ENCODE measurements at regions not wholly inside any gene's neighbourhood (a gene's known extent, or its start where the extent isn't known, plus 50 kb on each side); places are given as distances from the start of the nearest gene placed in this dataset.
A peak's percentile ranks its signal among the peaks of the same experiment; 100 is the strongest.

GRCh38 chr2:67596871-67597270 is 199.7 kb downstream of the ETAA1 start:
- DNase-seq (ENCODE audit: low read depth in 1 of 2, low spot score in 1 of 2) (no peak), ATAC-seq (no peak), FAIRE-seq (no peak)
- no peak overlapping the region for H3K27ac ChIP-seq
- H3K9me3 ChIP-seq, result peaks cover 14% of the 10 kb centered on the region; the same call in 1 of the 3 replicates
- TF ChIP-seq EHF (CRISPR knock-in tag; IDR thresholded peaks at IDR 0.05) (no peak), MAFK (IDR thresholded peaks at IDR 0.05; ENCODE audit: partially characterized antibody) (peak; percentile 26), NR3C1 (IDR thresholded peaks at IDR 0.05) (no peak)
- ChIA-PET CTCF (no interaction called here), POLR2A (no interaction called here)
- H3K4me2 ChIP-seq, result no peak overlapping the region
- no peak overlapping the region for H3K4me3 ChIP-seq
- peaks cover 25% of the 10 kb centered on the region for H3K4me1 ChIP-seq

DNA sequence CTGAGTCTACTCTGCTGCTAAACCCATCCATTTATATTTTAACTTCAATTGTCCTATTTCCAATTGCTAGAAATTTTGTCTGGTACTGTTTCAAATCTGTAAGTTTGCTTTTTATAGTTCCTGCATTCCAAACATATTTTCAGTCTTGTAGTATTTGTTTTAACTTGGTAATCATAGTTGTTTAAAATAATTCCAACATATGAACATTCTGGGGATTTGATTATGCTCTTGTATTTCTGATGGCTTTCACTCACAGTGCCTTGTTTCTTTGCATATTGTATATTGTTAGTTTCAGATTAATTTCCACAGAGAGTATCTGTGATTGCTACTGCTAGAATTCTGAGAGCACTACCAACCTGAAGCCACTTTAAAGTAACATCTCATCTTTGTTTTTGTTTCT is 202.4 kb downstream of the ETAA1 start:
- Histone ChIP-seq H3K4me1 (peaks cover 25% of the 10 kb centered on the region), H3K4me2 (peak overlapping the region; percentile 34), H3K4me3 (no peak overlapping the region), H3K27ac (peak overlapping the region; percentile 53 to 62), H3K9me3 (peaks cover 7% of the 10 kb centered on the region; the same call in 1 of the 3 replicates)
- no peak for DNase-seq (ENCODE audit: low read depth in 1 of 2, low spot score in 1 of 2)
- no peak for FAIRE-seq
- ATAC-seq, result peak in 1 of 2 experiments; percentile 35; a peak in 2 of 6 replicates
- CTCF ChIA-PET, result interaction anchor here (1.2 kb wide), 1 partner anchor 166 kb away, joined by 3 read pairs; no protein-coding TSS in a partner anchor
- POLR2A ChIA-PET, result no interaction called here
- TF ChIP-seq RAD21 (conservative IDR thresholded peaks at IDR 0.05 in 1 of 2, IDR thresholded peaks at IDR 0.05 in 1 of 2) (no peak), TP53 (CRISPR knock-in tag; IDR thresholded peaks at IDR 0.05) (no peak), PBX3 (IDR thresholded peaks at IDR 0.05) (no peak), JUNB (IDR thresholded peaks at IDR 0.05) (no peak), ZSCAN20 (CRISPR knock-in tag; IDR thresholded peaks at IDR 0.05) (no peak), EP300 (IDR thresholded peaks at IDR 0.05) (no peak), ATOH8 (CRISPR knock-in tag; IDR thresholded peaks at IDR 0.05; ENCODE audit: low read depth) (no peak), GATA3 (IDR thresholded peaks at IDR 0.05; ENCODE audit: borderline replicate concordance) (no peak), MYC (IDR thresholded peaks at IDR 0.05; ENCODE audit: borderline replicate concordance, low read length) (no peak), JUN (IDR thresholded peaks at IDR 0.05) (no peak), FOXS1 (CRISPR knock-in tag; IDR thresholded peaks at IDR 0.05) (no peak), RARB (CRISPR knock-in tag; IDR thresholded peaks at IDR 0.05) (no peak), HOXB5 (CRISPR knock-in tag; IDR thresholded peaks at IDR 0.05) (no peak), HES2 (IDR thresholded peaks at IDR 0.05) (no peak)
- TF ChIP-seq, protein P1, sequence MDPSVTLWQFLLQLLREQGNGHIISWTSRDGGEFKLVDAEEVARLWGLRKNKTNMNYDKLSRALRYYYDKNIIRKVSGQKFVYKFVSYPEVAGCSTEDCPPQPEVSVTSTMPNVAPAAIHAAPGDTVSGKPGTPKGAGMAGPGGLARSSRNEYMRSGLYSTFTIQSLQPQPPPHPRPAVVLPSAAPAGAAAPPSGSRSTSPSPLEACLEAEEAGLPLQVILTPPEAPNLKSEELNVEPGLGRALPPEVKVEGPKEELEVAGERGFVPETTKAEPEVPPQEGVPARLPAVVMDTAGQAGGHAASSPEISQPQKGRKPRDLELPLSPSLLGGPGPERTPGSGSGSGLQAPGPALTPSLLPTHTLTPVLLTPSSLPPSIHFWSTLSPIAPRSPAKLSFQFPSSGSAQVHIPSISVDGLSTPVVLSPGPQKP (IDR thresholded peaks at IDR 0.05; ENCODE audit: low read depth, low read length), result no peak

DNA sequence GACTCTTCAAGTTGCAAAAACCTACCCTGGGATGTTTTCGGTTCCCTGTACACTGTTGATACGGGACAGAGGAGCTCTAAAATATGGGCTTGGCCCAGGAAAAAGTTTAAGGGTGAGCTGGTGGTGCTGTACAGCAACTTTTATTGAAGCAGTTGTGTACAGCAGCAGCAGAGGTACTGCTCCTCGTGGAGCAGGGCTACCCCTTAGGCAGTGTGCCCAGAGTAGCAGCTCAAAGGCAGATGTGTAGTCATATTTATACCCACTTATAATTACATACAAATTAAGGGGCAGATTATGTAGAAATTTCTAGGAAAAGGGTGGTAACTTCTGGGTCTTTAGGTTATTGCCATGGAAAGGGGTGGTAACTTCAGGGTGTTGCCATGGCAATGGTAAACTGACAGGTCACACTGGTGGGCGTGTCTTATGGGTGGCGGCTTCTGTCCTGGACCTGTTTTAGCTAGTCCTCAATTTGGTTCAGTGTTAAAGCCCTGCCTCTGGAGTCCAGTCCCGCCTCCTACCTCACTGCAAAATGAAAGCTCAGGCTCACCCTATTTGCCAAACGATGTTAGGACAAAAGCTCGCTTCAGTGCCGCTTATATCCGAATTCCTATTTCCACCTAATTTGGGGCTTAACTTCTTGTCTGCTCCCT is 203.2 kb downstream of the ETAA1 start:
- 73% methylated on average over 10 of the region's 10 CpGs for WGBS (ENCODE audit: missing lambda C conversion rate)
- H3K4me2 ChIP-seq, result peak overlapping the region; percentile 34
- POLR2A ChIA-PET, result no interaction called here
- no peak for TF ChIP-seq PHF8 (IDR thresholded peaks at IDR 0.05; ENCODE audit: borderline replicate concordance, low read depth)
- peaks cover 25% of the 10 kb centered on the region for H3K4me1 ChIP-seq
- peak in 1 of 2 experiments; percentile 53; a peak in 3 of 6 replicates for ATAC-seq
- peak in 1 of 2 experiments; percentile 35 for DNase-seq (ENCODE audit: low read depth in 1 of 2, low spot score in 1 of 2)
- H3K4me3 ChIP-seq, result no peak overlapping the region
- H3K27ac ChIP-seq, result peak overlapping the region; percentile 53 to 62; a peak in 5 of 6 replicates
- peaks cover 5% of the 10 kb centered on the region; the same call in 1 of the 3 replicates for H3K9me3 ChIP-seq
- CTCF ChIA-PET, result interaction anchor here (0.6 to 1.2 kb wide), 2 partner anchors 18 to 167 kb away, joined by 3 read pairs; no protein-coding TSS in a partner anchor
- FAIRE-seq, result no peak
